GM19467 (cell line): ENCODE measurements at regions not wholly inside any gene's neighbourhood (a gene's known extent, or its start where the extent isn't known, plus 50 kb on each side); places are given as distances from the start of the nearest gene placed in this dataset.
"Not testable (repeated sequence)": the region's sequence is repeated elsewhere in the genome, so short reads cannot be mapped to it uniquely, and the experiment has no call there.

Source experiments
- ATAC-seq: cut with Tn5 transposase; IDR thresholded peaks from one replicate; pipeline ENCODE4 v1.9.1; 2021; ENCODE audit warnings: mild to moderate bottlenecking, moderate library complexity; ENCODE audit not compliant: unreplicated experiment

DNA sequence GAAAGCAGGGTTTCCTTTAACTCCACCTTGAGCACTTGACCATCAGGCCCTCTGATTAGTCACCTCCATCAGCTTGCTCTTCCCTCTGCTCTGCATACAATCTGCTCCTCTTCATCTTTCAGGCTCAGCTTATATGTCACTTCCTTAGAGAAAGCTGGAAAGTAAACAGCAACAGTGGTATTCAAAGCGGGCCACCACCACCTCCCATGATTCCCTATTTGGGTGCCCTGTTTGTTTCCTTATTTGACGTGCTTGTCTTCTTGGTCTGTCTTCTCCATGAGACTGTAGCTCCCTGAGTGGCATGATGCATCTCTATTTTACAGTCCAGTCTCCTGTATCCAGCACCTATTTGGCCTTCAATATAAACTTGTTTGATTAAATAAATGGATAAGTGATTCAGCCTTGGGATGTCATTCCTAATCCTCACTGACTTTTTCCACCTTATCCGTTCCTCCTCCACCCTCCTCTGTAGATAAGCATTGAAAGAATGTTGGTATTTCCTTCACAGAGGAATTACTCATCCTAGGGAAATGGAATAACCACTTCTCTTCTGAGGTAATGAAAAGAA is 102.8 kb upstream of the SGK1 start:
- no peak for ATAC-seq

DNA sequence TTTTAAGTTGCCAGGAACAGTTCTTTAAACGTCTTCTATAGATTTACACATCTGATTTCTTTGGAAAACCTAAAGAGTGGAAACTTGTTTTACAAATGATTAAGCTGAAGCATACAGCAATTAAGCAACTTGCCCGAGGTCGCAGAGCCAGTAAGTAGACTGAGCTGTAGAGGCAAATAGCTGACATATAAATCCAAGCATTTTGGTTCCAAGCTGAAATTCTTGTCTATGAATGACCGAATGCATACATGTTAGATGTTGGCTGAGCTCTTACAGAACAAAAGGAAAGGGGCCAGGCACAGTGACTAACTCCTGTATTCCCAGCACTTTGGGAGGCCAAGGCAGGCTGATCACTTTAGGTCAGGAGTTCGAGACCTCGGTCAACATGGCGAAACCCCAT is 101.8 kb upstream of the SGK1 start:
- no peak for ATAC-seq

DNA sequence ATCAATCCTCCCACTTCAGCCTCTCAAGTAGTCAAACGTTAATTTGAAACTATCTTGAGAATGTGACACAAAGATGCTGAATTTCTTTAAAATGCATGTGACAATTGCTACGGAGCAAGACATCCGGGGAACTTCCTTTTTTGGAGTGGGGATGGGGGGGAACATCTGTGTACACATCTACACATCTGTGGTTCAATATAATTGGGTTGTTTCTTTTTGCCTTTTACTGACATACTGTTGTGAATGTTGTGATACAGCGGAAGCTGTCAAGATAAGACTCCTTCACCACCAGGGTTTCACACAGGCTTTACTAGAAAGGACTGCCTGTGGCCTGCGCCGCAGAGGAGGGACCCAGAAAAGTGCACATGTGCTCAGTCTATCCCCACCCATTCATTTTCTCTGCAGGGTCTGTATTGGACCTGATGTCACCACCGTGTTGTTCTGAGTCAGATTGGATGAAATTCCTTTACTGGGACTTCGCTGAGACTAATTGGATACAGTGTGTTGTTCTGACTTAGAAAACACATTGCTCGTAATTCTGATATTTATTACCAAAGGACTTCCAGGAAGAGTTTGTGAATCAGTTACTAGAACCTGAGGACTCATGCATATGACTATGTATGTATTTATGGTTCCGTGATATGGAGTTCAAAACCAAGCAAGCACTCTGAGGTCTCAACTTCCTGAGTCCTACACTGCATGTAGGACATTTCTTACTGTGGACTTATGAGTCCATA is 98.7 kb upstream of the SGK1 start:
- ATAC-seq, result no peak

DNA sequence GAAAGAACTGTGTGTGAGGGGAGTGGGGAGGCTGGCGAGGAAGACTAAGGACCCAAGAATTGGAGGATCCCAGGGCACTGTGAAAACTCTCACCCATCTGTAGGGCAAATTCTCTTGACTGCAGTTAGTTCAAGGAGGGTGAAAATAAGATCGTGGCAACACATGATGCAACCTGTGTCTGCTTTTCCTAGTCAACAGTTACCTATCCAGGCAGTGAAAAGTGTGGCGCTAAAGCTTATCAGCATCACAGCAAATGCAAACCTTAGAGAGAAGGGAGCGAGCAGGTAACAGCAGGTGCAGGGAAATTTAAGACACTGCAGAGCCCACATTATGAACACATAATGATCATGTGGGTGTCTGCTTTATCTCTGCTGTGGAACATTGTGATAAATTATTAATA is 97.7 kb upstream of the SGK1 start:
- ATAC-seq, result no peak

DNA sequence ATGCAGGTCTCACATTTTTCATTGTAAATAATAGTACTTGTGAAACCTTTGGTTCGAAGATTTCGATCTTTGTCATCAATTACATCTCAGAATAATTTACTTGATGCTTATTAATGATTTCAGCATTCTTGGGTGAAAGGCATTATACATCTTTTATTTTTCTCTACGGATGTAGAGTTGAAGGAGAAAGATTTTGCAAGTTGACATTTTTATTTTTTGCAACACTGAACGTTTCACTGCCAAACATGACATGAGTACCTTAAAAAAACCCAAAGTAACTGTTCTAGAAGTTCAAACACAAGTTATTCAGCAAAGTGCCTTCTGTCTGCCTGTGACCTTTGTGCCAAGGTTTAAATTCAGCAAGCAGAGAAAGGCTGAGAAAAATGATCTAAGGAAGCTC is 97.3 kb upstream of the SGK1 start:
- ATAC-seq, result no peak

DNA sequence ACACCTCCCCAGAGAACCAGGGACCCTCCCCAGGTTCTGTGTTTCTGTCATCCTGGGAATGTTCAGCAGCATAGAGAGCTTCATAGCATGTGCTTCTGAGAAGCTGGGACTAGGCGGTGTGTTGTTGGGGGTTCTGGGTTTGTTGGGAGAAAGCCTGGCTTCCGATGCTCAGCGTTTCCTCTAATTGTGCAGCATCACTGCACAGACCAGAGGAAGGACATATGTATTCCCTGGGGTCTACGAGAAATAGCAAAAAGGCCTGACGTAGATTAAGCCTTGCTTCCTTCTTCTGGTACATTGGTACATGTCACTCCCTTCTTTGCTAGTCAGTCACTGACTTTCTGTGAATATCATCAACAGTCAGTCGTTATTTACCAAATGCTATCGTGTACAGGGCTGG is 96.9 kb upstream of the SGK1 start:
- no peak for ATAC-seq

DNA sequence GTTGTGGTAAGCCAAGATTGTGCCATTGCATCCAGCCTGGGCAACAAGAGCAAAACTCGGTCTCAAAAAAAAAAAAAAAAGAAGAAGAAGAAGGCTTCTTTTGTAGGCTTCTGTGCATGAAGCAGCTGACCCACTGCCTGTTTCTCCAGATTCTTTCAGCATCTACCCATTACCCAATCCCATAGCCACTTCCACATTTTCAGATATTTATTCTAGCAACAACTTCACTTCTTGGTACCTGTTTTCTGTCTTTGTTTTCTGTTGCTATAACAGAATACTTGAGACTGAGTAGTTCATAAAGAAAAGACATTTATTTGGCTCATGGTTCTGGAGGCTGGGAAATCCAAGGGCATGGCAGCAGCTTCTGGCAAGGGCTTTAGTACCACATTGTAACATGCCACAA is 95.3 kb upstream of the SGK1 start:
- ATAC-seq, result no peak

DNA sequence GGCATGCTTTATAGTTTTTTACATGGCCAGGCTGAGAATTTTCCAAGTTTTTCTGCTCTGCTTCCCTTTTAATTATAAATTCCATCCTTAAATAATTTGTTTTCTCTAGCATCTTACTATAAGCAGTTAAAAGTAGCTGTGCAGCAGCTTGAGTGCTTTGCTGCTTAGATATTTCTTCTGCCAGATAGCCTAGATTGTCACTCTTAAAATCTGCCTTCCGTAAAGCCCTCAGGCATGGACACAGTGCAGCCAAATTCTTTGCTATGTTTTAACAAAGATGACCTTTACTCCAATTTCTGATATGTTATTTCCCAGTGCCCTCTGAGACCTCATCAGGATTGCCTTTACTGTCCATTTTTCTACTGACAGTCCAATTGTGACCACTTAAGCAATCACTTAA is 92.6 kb upstream of the SGK1 start:
- no peak for ATAC-seq

DNA sequence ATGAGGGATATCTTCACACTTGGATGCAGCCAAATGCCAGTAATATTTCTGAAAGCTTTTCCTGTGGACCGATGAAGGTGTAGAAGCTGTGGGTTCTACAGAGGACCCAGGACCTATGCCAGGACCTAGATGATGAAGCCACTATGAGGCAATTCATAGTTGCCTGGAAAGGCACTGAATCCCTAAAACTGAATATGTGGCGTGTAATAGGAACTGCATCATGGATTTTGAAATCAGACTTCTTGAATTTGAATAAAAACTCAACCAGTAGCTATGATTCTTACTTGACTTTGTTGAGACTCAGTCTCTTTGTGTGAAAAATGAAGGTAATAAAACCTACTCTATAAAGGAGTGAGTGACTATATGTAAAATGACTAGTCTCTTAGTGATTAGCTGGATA is 89.9 kb upstream of the SGK1 start:
- ATAC-seq, result no peak

DNA sequence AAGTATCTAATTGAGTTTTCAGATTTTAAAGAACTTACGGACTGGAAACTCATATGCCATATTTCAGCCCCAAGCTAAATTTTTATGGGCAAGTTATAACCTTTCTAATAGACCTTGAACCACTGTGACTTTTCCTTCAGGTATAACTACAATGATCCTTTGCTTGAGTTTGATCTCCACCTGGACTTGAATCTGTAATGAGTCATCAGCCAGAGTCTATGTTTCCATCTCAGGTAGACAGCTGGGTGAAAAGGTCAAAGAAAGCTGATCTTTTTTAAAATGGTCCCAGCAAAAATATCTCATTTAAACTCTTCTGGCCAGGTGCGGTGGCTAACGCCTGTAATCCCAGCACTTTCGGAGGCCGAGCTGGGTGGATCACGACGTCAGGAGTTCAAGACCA is 88.4 kb upstream of the SGK1 start:
- ATAC-seq, result no peak

DNA sequence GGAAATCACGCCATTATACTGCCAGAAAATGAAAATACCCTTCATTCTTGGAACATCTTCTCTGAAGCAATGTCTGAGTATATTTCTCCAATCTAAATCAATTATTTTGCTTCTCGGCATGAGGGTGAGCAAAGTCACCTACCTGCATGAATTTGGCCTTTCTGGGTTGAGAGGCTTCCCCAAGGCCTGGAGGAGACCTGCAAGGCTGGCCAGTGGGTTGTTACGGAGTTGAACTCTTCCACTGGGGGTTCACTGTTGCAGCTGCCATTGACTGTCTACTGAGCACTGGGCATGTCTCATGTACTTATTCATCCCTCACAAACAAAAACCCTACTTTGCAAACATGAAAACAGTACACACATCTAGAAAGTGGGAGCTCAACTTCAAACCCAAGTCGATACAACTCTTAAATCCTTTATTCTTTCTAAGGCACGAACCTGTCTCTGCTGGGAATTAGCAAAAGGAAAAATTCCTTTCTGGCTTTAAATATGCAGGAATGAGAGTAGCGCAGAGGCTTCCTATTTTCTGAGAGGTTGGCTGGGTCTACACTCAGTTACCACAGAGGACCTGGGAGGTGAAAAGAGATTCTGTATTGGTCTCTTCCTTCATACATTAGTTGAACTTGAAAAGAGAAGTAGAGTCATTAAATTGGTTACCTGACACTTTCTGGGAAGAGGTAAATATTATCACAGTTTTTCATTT is 87.6 kb upstream of the SGK1 start:
- ATAC-seq, result no peak

DNA sequence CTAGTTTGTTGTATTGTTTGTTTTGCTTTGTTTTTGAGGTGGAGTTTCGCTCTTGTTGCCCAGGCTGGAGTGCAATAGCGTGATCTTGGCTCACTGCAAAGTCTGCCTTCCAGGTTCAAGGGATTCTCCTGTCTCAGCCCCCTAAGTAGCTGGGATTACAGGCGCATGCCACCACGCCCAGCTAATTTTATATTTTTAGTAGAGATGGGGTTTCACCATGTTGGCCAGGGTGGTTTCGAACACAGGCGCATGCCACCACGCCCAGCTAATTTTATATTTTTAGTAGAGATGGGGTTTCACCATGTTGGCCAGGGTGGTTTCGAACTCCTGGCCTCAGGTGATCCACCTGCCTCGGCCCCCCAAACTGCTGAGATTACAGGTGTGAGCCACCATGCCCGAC is 85.4 kb upstream of the SGK1 start:
- ATAC-seq, result not testable (repeated sequence)

DNA sequence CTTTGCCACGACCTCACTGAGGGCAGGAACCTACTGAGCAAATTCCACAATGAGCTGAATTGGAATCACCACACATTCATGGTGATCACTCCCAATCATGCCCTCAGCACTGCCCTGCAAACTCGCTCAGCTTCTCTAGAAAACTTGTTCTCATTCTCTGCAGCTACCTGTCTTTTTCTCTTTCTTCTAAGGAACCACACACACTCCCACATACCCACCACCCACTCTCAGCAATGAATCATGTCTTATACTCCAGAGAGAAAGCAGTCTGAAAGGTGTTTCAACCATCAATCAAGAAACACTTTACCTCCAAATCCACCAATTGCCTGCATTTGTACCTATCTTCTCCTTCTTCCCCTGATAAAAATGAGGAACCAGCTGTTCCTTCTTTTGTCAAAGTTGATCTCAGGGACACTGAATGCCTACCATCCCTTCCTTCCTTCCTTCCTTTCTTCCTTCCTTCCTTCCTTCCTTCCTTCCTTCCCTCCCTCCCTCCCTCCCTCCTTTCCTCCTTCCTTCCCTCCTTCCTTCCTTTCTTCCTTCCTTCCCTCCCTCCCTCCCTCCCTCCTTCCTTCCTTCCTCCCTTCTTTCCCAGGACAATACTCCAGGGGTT is 84.6 kb upstream of the SGK1 start:
- ATAC-seq, result no peak

DNA sequence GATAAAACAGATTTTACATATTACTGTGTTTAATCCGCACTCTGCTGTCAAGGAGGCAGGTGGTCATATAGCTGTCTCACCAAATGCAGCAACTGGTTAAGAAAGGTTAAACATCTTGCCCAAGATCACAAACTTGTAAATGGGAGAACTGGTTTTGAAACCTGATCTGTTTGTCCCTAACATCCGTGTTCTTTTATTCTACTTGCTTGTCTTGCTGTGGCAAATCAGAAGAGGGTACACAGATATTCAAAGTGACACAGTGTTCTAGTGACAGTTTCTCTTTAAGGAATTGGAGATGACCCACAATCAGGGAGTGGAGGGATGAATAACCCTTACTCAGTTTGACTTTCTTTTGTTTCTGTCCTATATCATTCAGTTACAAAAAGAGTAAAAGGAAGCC is 83.0 kb upstream of the SGK1 start:
- no peak for ATAC-seq

DNA sequence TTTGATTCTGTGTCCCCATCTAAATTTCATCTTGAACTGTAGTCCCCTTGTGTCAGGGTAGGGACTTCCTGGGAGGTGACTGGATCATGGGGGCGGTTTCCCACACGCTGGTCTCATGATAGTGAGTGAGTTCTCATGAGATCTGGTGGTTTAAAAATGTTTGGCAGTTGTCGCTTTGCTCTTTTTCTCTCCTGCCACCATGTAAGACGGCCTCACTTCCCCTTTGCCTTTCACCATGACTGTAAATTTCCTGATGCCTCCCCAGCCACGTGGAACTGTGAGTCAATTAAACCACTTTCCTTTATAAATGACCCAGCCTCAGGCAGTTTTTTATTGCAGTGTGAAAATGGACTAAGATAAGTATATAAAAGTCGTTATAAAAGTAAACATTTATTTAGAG is 80.5 kb upstream of the SGK1 start:
- no peak for ATAC-seq

DNA sequence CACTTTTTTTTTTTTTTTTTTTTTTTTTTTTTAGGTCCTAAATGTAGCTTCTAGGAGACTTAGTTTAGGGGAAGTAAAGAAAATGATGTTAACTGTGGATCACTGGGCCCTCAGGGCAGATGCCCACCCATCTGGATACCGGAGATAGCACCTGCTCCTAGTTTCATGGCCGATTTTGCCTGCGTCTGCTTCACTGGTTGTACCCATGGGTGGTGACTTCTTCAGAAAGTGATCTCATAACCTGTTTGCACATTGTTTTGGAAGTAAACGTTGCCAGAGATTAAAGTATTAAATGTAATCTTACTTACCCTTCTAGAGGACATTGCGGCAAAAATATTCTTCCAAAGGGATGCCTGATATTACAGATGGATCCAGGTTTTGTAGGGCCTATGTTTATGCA is 79.8 kb upstream of the SGK1 start:
- ATAC-seq, result no peak

DNA sequence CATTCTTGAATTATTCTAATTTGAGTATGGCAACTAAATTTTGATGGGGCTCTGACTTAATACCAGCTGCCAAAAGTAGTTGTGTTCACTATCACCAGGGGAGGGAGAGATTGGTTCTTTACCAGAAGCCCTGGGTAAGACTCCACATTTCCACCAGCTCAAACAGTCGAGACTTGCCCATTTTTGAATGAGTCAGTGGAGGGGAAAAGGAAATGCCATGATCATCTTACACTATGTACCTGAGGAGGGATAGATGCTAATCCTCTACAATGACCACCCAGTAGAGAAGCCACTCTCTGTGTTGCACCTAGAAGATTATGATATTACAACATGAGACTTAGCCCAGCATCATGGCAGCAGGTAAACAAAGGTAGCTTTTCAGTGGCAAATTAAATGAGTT is 77.0 kb upstream of the SGK1 start:
- ATAC-seq, result no peak

DNA sequence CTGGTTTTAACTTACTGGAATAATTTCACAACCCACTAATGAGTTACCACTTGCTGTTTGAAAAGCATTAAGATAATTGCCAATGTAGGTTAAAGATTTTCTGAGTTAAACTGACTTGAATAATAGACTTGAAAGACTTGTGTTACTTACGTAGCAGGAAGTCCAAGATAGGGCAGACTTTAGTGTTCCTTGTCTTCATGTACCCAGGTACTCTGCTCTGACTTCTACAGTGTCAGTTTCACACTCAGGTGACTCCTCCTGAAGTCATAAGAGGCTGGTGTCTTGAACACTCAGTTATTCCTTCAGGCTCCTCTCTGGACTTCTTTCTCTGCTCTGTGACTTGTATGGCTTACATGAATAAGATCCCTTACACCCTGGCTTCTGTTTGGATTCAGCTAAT is 76.3 kb upstream of the SGK1 start:
- no peak for ATAC-seq

DNA sequence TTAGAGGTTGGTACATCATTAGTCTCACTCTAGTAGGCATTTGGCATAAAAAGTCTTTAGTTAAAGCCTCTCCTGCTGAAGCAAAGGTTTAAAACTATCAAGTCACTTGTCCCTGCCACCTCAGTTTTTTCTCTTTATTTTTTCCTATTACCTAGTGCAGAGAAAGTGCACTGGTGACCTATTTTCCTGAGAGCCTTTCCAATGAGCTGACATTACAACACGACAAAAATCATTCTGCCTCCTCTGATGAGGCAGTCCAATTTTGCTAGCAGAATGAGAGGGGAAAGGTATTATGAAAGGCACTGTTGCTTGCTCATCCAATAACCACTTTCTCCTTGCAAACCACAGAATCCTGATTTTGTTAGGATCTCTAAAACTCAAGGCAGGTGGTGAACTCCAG is 73.3 kb upstream of the SGK1 start:
- ATAC-seq, result no peak

DNA sequence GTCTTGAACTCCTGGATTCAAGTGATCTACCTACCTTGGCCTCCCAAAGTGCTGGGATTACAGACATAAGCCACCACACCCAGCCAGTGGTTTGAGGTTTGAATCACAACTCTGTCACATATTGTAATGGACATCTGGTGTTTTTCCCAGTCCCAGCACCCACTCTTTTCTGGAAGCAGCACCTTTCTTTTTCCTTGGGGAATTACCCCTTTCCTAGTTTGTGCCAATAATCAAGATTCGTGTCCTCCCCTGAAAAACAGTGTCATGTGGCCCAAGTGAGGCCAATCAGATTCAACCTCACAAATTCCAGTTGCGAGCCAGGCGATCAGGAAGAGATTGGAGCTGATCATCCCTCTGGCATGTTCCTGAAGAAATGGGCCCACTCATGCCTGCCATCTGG is 71.7 kb upstream of the SGK1 start:
- no peak for ATAC-seq

DNA sequence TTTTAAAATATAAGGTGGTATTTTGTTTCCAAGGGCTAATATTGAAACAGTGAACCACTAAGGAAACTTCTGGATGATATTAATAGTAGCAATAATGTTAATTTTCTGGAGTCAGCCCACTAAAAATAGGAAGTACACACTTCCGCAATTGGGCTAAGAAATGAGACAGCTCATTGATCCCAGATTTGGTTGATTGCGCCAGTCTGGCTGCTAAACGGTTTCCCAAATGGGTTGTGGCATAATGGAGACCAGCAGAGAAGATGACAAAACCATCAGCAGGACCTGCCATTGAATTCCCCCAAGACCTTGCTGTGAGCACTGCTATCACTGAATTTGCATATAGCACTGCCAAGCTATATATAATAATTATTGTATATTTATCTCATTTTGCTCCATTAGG is 71.2 kb upstream of the SGK1 start:
- ATAC-seq, result no peak

DNA sequence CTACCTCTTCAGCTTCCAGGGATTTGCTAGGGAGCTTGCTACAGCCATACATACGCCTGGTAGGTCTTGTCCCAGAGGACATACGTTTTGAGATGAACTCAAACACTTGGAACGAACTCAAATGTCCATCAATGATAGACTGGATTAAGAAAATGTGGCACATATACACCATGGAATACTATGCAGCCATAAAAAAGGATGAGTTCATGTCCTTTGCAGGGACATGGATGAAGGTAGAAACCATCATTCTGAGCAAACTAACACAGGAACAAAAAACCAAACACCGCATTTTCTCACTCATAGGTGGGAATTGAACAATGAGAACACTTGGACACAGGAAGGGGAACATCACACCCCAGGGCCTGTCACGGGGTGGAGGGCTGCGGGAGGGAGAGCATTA is 68.6 kb upstream of the SGK1 start:
- ATAC-seq, result not testable (repeated sequence)
